H9 (cell line): ENCODE measurements at regions not wholly inside any gene's neighbourhood (a gene's known extent, or its start where the extent isn't known, plus 50 kb on each side); places are given as distances from the start of the nearest gene placed in this dataset.

Experiments
- DNase-seq: peaks from one replicate; pipeline ENCODE4 v3.0.0-alpha.2; 2017
- H2AFZ ChIP-seq: one replicate; pipeline ENCODE4 v1.6.1; 2013; ENCODE audit warnings: mild to moderate bottlenecking, low read length, control low read depth, moderate library complexity
- H2AK5ac ChIP-seq: 2 replicates; pipeline ENCODE4 v1.6.1; 2013; ENCODE audit warnings: low read length, control low read depth, mixed read lengths; ENCODE audit not compliant: insufficient read length
- H2BK120ac ChIP-seq: one replicate; pipeline ENCODE4 v1.6.1; 2013; ENCODE audit warnings: low read depth, mild to moderate bottlenecking, low read length, control low read depth, inconsistent platforms; ENCODE audit not compliant: poor library complexity, severe bottlenecking
- H2BK12ac ChIP-seq: 2 replicates; pipeline ENCODE4 v1.6.1; 2013; ENCODE audit warnings: low read length, control low read depth, mixed read lengths, low read depth; ENCODE audit not compliant: insufficient read length
- H2BK15ac ChIP-seq: 2 replicates; pipeline ENCODE4 v1.6.1; 2013; ENCODE audit warnings: low read depth, low read length, control low read depth
- H2BK20ac ChIP-seq: one replicate; pipeline ENCODE4 v1.6.1; 2013; ENCODE audit warnings: low read depth, mild to moderate bottlenecking, low read length, control low read depth, inconsistent platforms; ENCODE audit not compliant: poor library complexity, severe bottlenecking
- H2BK5ac ChIP-seq: 2 replicates; pipeline ENCODE4 v1.6.1; 2013; ENCODE audit warnings: low read length, control low read depth, mixed read lengths; ENCODE audit not compliant: insufficient read length
- H3K14ac ChIP-seq: 2 replicates; pipeline ENCODE4 v1.6.1; 2013; ENCODE audit warnings: low read length, control low read depth; ENCODE audit not compliant: insufficient read depth
- H3K18ac ChIP-seq: 2 replicates; pipeline ENCODE4 v1.6.1; 2013; ENCODE audit warnings: low read depth, mild to moderate bottlenecking, mixed read lengths, low read length, control low read depth; ENCODE audit not compliant: insufficient read length
- H3K23ac ChIP-seq: 2 replicates; pipeline ENCODE4 v1.6.1; 2013; ENCODE audit warnings: low read length, control low read depth, mixed read lengths, low read depth; ENCODE audit not compliant: insufficient read length
- H3K23me2 ChIP-seq: 2 replicates; pipeline ENCODE4 v1.6.1; 2013; ENCODE audit warnings: low read depth, mild to moderate bottlenecking, mixed read lengths, low read length, control low read depth; ENCODE audit not compliant: insufficient read length, poor library complexity, severe bottlenecking
- H3K27ac ChIP-seq: 2 replicates; pipeline ENCODE4 v1.5.1; 2013; ENCODE audit warnings: low read length, control low read depth, mixed read lengths, low read depth; ENCODE audit not compliant: insufficient read length
- H3K27me3 ChIP-seq: 2 replicates; pipeline ENCODE4 v1.6.1; 2013; ENCODE audit warnings: low read length, control low read depth, inconsistent platforms; ENCODE audit not compliant: insufficient read depth
- H3K4ac ChIP-seq: 2 replicates; pipeline ENCODE4 v1.6.1; 2013; ENCODE audit warnings: low read depth, mild to moderate bottlenecking, control low read depth, inconsistent platforms, low read length, moderate library complexity
- H3K4me1 ChIP-seq: 2 replicates; pipeline ENCODE4 v1.6.1; 2013; ENCODE audit warnings: low read length, control low read depth, inconsistent platforms; ENCODE audit not compliant: insufficient read depth
- H3K4me2 ChIP-seq: 2 replicates; pipeline ENCODE4 v1.6.1; 2013; ENCODE audit warnings: low read length, control low read depth, mixed read lengths; ENCODE audit not compliant: insufficient read length, insufficient read depth
- H3K56ac ChIP-seq: 2 replicates; pipeline ENCODE4 v1.6.1; 2013; ENCODE audit warnings: low read depth, mild to moderate bottlenecking, mixed read lengths, low read length, control low read depth; ENCODE audit not compliant: insufficient read length
- H3K79me1 ChIP-seq: 2 replicates; pipeline ENCODE4 v1.6.1; 2013; ENCODE audit warnings: low read depth, mild to moderate bottlenecking, moderate library complexity, low read length, control low read depth, inconsistent platforms; ENCODE audit not compliant: insufficient read depth, poor library complexity, severe bottlenecking
- H3K79me2 ChIP-seq: 2 replicates; pipeline ENCODE4 v1.6.1; 2013; ENCODE audit warnings: low read length, control low read depth, inconsistent platforms; ENCODE audit not compliant: insufficient read depth
- H3K9ac ChIP-seq: 2 replicates; pipeline ENCODE4 v1.6.1; 2013; ENCODE audit warnings: low read length, control low read depth, mixed read lengths; ENCODE audit not compliant: insufficient read length; ENCODE audit errors: extremely low read depth
- H3K9me3 ChIP-seq: one replicate; pipeline ENCODE4 v1.6.1; 2013; ENCODE audit warnings: low read depth, low read length, inconsistent platforms; ENCODE audit not compliant: control insufficient read depth
- H3T11ph ChIP-seq: one replicate; pipeline ENCODE4 v1.6.1; 2013; ENCODE audit warnings: mild to moderate bottlenecking, low read length, control low read depth, inconsistent platforms
- H4K20me1 ChIP-seq: one replicate; pipeline ENCODE4 v1.6.1; 2013; ENCODE audit not compliant: control insufficient read depth, insufficient read length, insufficient read depth
- H4K5ac ChIP-seq: 2 replicates; pipeline ENCODE4 v1.6.1; 2013; ENCODE audit warnings: low read depth, mild to moderate bottlenecking, mixed read lengths, low read length, control low read depth; ENCODE audit not compliant: insufficient read length
- H4K8ac ChIP-seq: replicated peaks from 2 replicates; pipeline ENCODE4 v1.6.1; 2013; ENCODE audit warnings: low read length, control low read depth, mixed read lengths, low read depth; ENCODE audit not compliant: insufficient read length
- H4K91ac ChIP-seq: 2 replicates; pipeline ENCODE4 v1.6.1; 2013; ENCODE audit warnings: low read depth, mild to moderate bottlenecking, moderate library complexity, mixed read lengths, low read length, control low read depth; ENCODE audit not compliant: insufficient read length
- H3K27ac Mint-ChIP-seq, 3 experiments: 2 replicates in 2 of 3; 3 replicates in 1 of 3; pipeline ENCODE4 v1.8.0; 2020 to 2021; ENCODE audit warnings: mixed read lengths in 3 of 3, mild to moderate bottlenecking in 1 of 3, moderate library complexity in 1 of 3
- H3K27me3 Mint-ChIP-seq: 2 replicates; pipeline ENCODE4 v1.8.0; 2021; ENCODE audit warnings: low read depth, mild to moderate bottlenecking, moderate library complexity, mixed read lengths
- H3K36me3 Mint-ChIP-seq, 3 experiments: 2 replicates in 2 of 3; 3 replicates in 1 of 3; pipeline ENCODE4 v1.8.0; 2020 to 2021; ENCODE audit warnings: low read depth in 3 of 3, mixed read lengths in 3 of 3; ENCODE audit not compliant: insufficient read depth in 1 of 3
- H3K4me1 Mint-ChIP-seq, 2 experiments: 2 replicates each; pipeline ENCODE4 v1.8.0; 2020; ENCODE audit warnings: mixed read lengths in 2 of 2
- H3K4me3 Mint-ChIP-seq, 2 experiments: 2 replicates in 1 of 2; 3 replicates in 1 of 2; pipeline ENCODE4 v1.8.0; 2020 to 2021; ENCODE audit warnings: mild to moderate bottlenecking in 2 of 2, mixed read lengths in 2 of 2, moderate library complexity in 1 of 2
- H3K9me3 Mint-ChIP-seq, 2 experiments: 2 replicates in 1 of 2; 3 replicates in 1 of 2; pipeline ENCODE4 v1.8.0; 2020; ENCODE audit warnings: mild to moderate bottlenecking in 2 of 2, mixed read lengths in 2 of 2, moderate library complexity in 1 of 2
- CTCF ChIP-seq: fragments of 200-600 bp; sonication (generic); conservative IDR thresholded peaks from 3 replicates; pipeline ENCODE4 v1.8.0; 2021; ENCODE audit warnings: antibody characterized with exemption, mild to moderate bottlenecking
- WGBS: extraction: QIAGEN DNeasy Blood & Tissue Kit; methylation state at CpG from one replicate; pipeline ENCODE4 v1.1.7; 2013; ENCODE audit warnings: missing lambda C conversion rate, low lambda C conversion rate, mixed read lengths; ENCODE audit not compliant: insufficient read length; ENCODE audit errors: extremely low coverage; 5-methylcytosine and 5-hydroxymethylcytosine counted together

- no peak for TF ChIP-seq CTCF
- no peaks in the 10 kb centered on the region for H3K79me2 ChIP-seq
- H4K5ac ChIP-seq, result no peak overlapping the region
- no peak overlapping the region for H2BK20ac ChIP-seq
- no peaks in the 10 kb centered on the region for H3K27me3 ChIP-seq
- H2AFZ ChIP-seq, result no peak overlapping the region
- no peak overlapping the region for H2BK15ac ChIP-seq
- no peak overlapping the region for H3K23ac ChIP-seq
- H3K36me3 Mint-ChIP-seq, result no peaks in the 10 kb centered on the region; a peak in 1 of 7 replicates
- H3K9me3 Mint-ChIP-seq, result no peaks in the 10 kb centered on the region
- no peaks in the 10 kb centered on the region for H4K20me1 ChIP-seq
- no peak overlapping the region for H3K56ac ChIP-seq
- H4K91ac ChIP-seq, result no peak overlapping the region
- H3K27ac Mint-ChIP-seq, result peak overlapping the region; percentile 2 to 89 (median 5); a peak in 4 of 7 replicates
- no peak overlapping the region for H3K4me2 ChIP-seq
- H3K18ac ChIP-seq, result no peak overlapping the region
- no peak overlapping the region; a peak in 1 of 5 replicates for H3K4me3 Mint-ChIP-seq
- no peak overlapping the region for H4K8ac ChIP-seq
- no peak overlapping the region for H3K27ac ChIP-seq
- H3K79me1 ChIP-seq, result no peaks in the 10 kb centered on the region
- H2BK5ac ChIP-seq, result no peak overlapping the region
- H3K9me3 ChIP-seq, result no peaks in the 10 kb centered on the region
- no peak overlapping the region for H2BK12ac ChIP-seq
- no peak overlapping the region for H3K4ac ChIP-seq
- no peak overlapping the region for H3K9ac ChIP-seq
- no CpG with 5 or more reads among the region's 3 CpGs for WGBS
- no peak overlapping the region for H2BK120ac ChIP-seq
- peaks cover 35 to 36% of the 10 kb centered on the region in 2 experiments for H3K4me1 Mint-ChIP-seq
- H3K14ac ChIP-seq, result no peak overlapping the region
- no peak overlapping the region for H3T11ph ChIP-seq
- no peaks in the 10 kb centered on the region for H3K4me1 ChIP-seq
- no peaks in the 10 kb centered on the region for H3K23me2 ChIP-seq
- no peaks in the 10 kb centered on the region for H3K27me3 Mint-ChIP-seq
- no peak overlapping the region for H2AK5ac ChIP-seq
- DNase-seq, result peak; percentile 72
Observed at GRCh38 chr5:96144289-96144688, 182.6 kb upstream of the ELL2 start.
